ENCODE measurements at regions not wholly inside any gene's neighbourhood (a gene's known extent, or its start where the extent isn't known, plus 50 kb on each side); places are given as distances from the start of the nearest gene placed in this dataset.

- no peak for TF ChIP-seq POLR2A (IDR thresholded peaks at IDR 0.05)
- TF ChIP-seq CTCF (IDR thresholded peaks at IDR 0.05): no peak
Observed at GRCh38 chr16:85536411-85537330, 76.5 kb upstream of the GSE1 start.

Measured in thyroid gland (tissue), 4 donors.